Fibroblast of villous mesenchyme (primary cell): ENCODE measurements at regions not wholly inside any gene's neighbourhood (a gene's known extent, or its start where the extent isn't known, plus 50 kb on each side); places are given as distances from the start of the nearest gene placed in this dataset.

Experiments used
- DNase-seq: peaks from one replicate; pipeline ENCODE4 v3.0.0-alpha.2; 2010; ENCODE audit warnings: low read depth
- H3K4me3 ChIP-seq: 2 replicates; pipeline ENCODE4 v1.5.1; 2011; ENCODE audit warnings: low read depth, mild to moderate bottlenecking, low read length
- CTCF ChIP-seq: IDR thresholded peaks from 2 replicates; pipeline ENCODE4 v1.5.1; 2012; ENCODE audit warnings: low read depth, mild to moderate bottlenecking, low read length; ENCODE audit not compliant: insufficient read depth

- H3K4me3 ChIP-seq: no peak overlapping the region
- DNase-seq: no peak
- TF ChIP-seq CTCF: no peak
Measured at GRCh38 chr4:38453253-38453881, 210.6 kb upstream of the KLF3 start.

- TF ChIP-seq CTCF: no peak
- DNase-seq: no peak
- H3K4me3 ChIP-seq: no peak overlapping the region
Measured at GRCh38 chr4:38454284-38454683, 209.7 kb upstream of the KLF3 start.

- DNase-seq: no peak
- H3K4me3 ChIP-seq: no peak overlapping the region
- TF ChIP-seq CTCF: no peak
Measured at GRCh38 chr4:38455092-38455862, 208.7 kb upstream of the KLF3 start.

- no peak for TF ChIP-seq CTCF
- H3K4me3 ChIP-seq: no peak overlapping the region
- no peak for DNase-seq
Measured at GRCh38 chr4:38456096-38456495, 207.9 kb upstream of the KLF3 start.

GRCh38 chr4:38461342-38461741 is 202.7 kb upstream of the KLF3 start:
- H3K4me3 ChIP-seq: no peak overlapping the region
- no peak for DNase-seq
- no peak for TF ChIP-seq CTCF

- no peak overlapping the region for H3K4me3 ChIP-seq
- no peak for TF ChIP-seq CTCF
- no peak for DNase-seq
Measured at GRCh38 chr4:38462367-38463055, 201.5 kb upstream of the KLF3 start.
